ENCODE measurements at regions not wholly inside any gene's neighbourhood (a gene's known extent, or its start where the extent isn't known, plus 50 kb on each side); places are given as distances from the start of the nearest gene placed in this dataset.

- TF ChIP-seq EZH2 (IDR thresholded peaks at IDR 0.05; ENCODE audit: low read depth) (no peak), CTCF (conservative IDR thresholded peaks at IDR 0.05) (no peak)
- ChIA-PET CTCF (no interaction called here), POLR2A (ENCODE audit: unreplicated experiment) (no interaction called here)
- H4K20me1 ChIP-seq (ENCODE audit: insufficient read depth), result no peaks in the 10 kb centered on the region
- BruUV-seq (replicated peaks), result no TSS peak
- H3K27ac ChIP-seq, result no peak overlapping the region
- intact Hi-C loops (cut with micrococcal nuclease; ENCODE audit: unreplicated experiment), result no loop called here
- no peaks in the 10 kb centered on the region for H3K36me3 ChIP-seq (ENCODE audit: low read depth)
- no peaks in the 10 kb centered on the region for H3K4me1 ChIP-seq (replicated peaks; ENCODE audit: insufficient read depth)
- H3K9me2 ChIP-seq (ENCODE audit: insufficient read depth), result no peaks in the 10 kb centered on the region
- H2AFZ ChIP-seq, result no peak overlapping the region
- no peak for DNase-seq
- H3K27me3 ChIP-seq (ENCODE audit: insufficient read depth, low read depth), result no peaks in the 10 kb centered on the region
- H3F3A ChIP-seq (ENCODE audit: insufficient read depth, low read depth), result no peaks in the 10 kb centered on the region
- no peak overlapping the region for H3K4me2 ChIP-seq
- H3K4me3 ChIP-seq, result no peak overlapping the region
- H3K79me2 ChIP-seq (ENCODE audit: low read depth), result no peaks in the 10 kb centered on the region
- no peaks in the 10 kb centered on the region for H3K9me3 ChIP-seq (ENCODE audit: insufficient read depth, low read depth)
These were observed 735.0 kb upstream of the POT1 start for GRCh38 chr7:125664625-125665024.

GRCh38 chr7:125663961-125664360, 734.3 kb upstream of the POT1 start:
- Histone ChIP-seq H3K9me3 (ENCODE audit: insufficient read depth, low read depth) (no peaks in the 10 kb centered on the region), H3K4me1 (replicated peaks; ENCODE audit: insufficient read depth) (no peaks in the 10 kb centered on the region), H3K9me2 (ENCODE audit: insufficient read depth) (no peaks in the 10 kb centered on the region), H3K4me3 (no peak overlapping the region), H3K4me2 (no peak overlapping the region), H3K27me3 (ENCODE audit: insufficient read depth, low read depth) (no peaks in the 10 kb centered on the region), H3K27ac (no peak overlapping the region), H2AFZ (no peak overlapping the region), H3F3A (ENCODE audit: insufficient read depth, low read depth) (no peaks in the 10 kb centered on the region), H3K79me2 (ENCODE audit: low read depth) (no peaks in the 10 kb centered on the region), H4K20me1 (ENCODE audit: insufficient read depth) (no peaks in the 10 kb centered on the region), H3K36me3 (ENCODE audit: low read depth) (no peaks in the 10 kb centered on the region)
- intact Hi-C loops (cut with micrococcal nuclease; ENCODE audit: unreplicated experiment), result no loop called here
- POLR2A ChIA-PET (ENCODE audit: unreplicated experiment), result no interaction called here
- BruUV-seq (replicated peaks), result no TSS peak
- no peak for TF ChIP-seq CTCF (conservative IDR thresholded peaks at IDR 0.05)
- no peak for TF ChIP-seq EZH2 (IDR thresholded peaks at IDR 0.05; ENCODE audit: low read depth)
- no peak for DNase-seq
- CTCF ChIA-PET, result no interaction called here

GRCh38 chr7:125661677-125662076, 732.1 kb upstream of the POT1 start:
- Histone ChIP-seq H2AFZ (no peak overlapping the region), H4K20me1 (ENCODE audit: insufficient read depth) (no peaks in the 10 kb centered on the region), H3K9me2 (ENCODE audit: insufficient read depth) (no peaks in the 10 kb centered on the region), H3K4me2 (no peak overlapping the region), H3K79me2 (ENCODE audit: low read depth) (no peaks in the 10 kb centered on the region), H3K27me3 (ENCODE audit: insufficient read depth, low read depth) (no peaks in the 10 kb centered on the region), H3F3A (ENCODE audit: insufficient read depth, low read depth) (no peaks in the 10 kb centered on the region), H3K4me3 (no peak overlapping the region), H3K27ac (no peak overlapping the region), H3K9me3 (ENCODE audit: insufficient read depth, low read depth) (no peaks in the 10 kb centered on the region), H3K4me1 (replicated peaks; ENCODE audit: insufficient read depth) (no peaks in the 10 kb centered on the region), H3K36me3 (ENCODE audit: low read depth) (no peaks in the 10 kb centered on the region)
- no TSS peak for BruUV-seq (replicated peaks)
- ChIA-PET POLR2A (ENCODE audit: unreplicated experiment) (no interaction called here), CTCF (no interaction called here)
- TF ChIP-seq CTCF (conservative IDR thresholded peaks at IDR 0.05), result no peak
- no peak for TF ChIP-seq EZH2 (IDR thresholded peaks at IDR 0.05; ENCODE audit: low read depth)
- no peak for DNase-seq
- intact Hi-C loops (cut with micrococcal nuclease; ENCODE audit: unreplicated experiment), result no loop called here
